ENCODE measurements at regions not wholly inside any gene's neighbourhood (a gene's known extent, or its start where the extent isn't known, plus 50 kb on each side); places are given as distances from the start of the nearest gene placed in this dataset.
A peak's percentile ranks its signal among the peaks of the same experiment; 100 is the strongest.

DNA sequence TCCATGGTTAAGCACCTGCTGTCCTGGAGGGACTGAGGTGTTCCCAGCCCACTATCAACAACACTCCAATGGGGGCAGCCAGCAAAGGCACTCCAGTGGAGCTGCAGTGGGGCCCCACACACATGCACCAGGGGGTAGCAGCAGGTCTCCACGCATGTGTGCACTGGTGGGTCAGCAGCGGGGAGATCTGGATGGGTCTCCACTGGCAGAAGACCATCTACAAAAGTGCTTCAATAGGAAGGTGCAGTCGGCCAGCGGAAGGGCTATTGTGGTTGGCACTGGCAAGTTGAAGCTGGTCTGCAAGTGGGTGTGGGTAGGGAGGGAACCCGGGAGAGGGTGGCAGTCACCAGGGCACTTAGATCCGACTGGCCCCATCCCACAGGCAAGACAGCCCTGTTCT lies 1355.4 kb downstream of the NSUN3 start:
- H3K18ac ChIP-seq (ENCODE audit: low read depth in 1 of 2, low read length in 2 of 2): no peak overlapping the region
- no peak overlapping the region for H3K4me3 ChIP-seq (ENCODE audit: insufficient read depth in 1 of 2, low read depth in 1 of 2, low read length in 2 of 2)
- H3K27ac ChIP-seq (ENCODE audit: low read length, poor library complexity, severe bottlenecking): no peak overlapping the region
- H4K8ac ChIP-seq (ENCODE audit: low read length): no peak overlapping the region
- no peak overlapping the region for H2BK12ac ChIP-seq (ENCODE audit: low read length in 2 of 2)
- H2BK5ac ChIP-seq (ENCODE audit: low read depth, low read length, poor library complexity, severe bottlenecking): no peak overlapping the region
- H2AFZ ChIP-seq (ENCODE audit: low read depth, low read length): no peak overlapping the region
- H4K91ac ChIP-seq (ENCODE audit: low read length): no peak overlapping the region
- H2BK120ac ChIP-seq (ENCODE audit: low read depth, low read length): no peak overlapping the region
- H3K9me3 ChIP-seq (ENCODE audit: control insufficient read depth, low read length): peaks cover 2% of the 10 kb centered on the region
- H3K4me2 ChIP-seq (ENCODE audit: low read length, poor library complexity, severe bottlenecking): no peak overlapping the region
- H3K79me1 ChIP-seq (replicated peaks; ENCODE audit: low read length, poor library complexity, severe bottlenecking): no peaks in the 10 kb centered on the region
- H3K23ac ChIP-seq (ENCODE audit: low read length in 2 of 2): no peak overlapping the region
- no peak overlapping the region for H2BK15ac ChIP-seq (ENCODE audit: low read depth, poor library complexity, severe bottlenecking)
- H3K27me3 ChIP-seq (ENCODE audit: control insufficient read depth in 1 of 2, insufficient read depth in 1 of 2, low read length in 2 of 2): no peaks in the 10 kb centered on the region
- H3K9ac ChIP-seq (ENCODE audit: low read length): no peak overlapping the region
- no peak overlapping the region for H3K4ac ChIP-seq (ENCODE audit: low read depth in 1 of 2, low read length in 2 of 2)
- peak overlapping the region in 1 of 2 experiments; percentile 86 for H3K14ac ChIP-seq (ENCODE audit: low read length in 2 of 2)
- no peaks in the 10 kb centered on the region for H3K4me1 ChIP-seq (ENCODE audit: control insufficient read depth, insufficient read depth, low read depth, low read length)
- no peak for DNase-seq
- WGBS: 87% methylated on average over 6 of the region's 6 CpGs
- H2AK5ac ChIP-seq (ENCODE audit: low read length, severe bottlenecking): no peak overlapping the region
- no peaks in the 10 kb centered on the region for H3K36me3 ChIP-seq (ENCODE audit: control insufficient read depth in 1 of 2, insufficient read depth in 2 of 2, low read depth in 1 of 2, low read length in 2 of 2)

DNA sequence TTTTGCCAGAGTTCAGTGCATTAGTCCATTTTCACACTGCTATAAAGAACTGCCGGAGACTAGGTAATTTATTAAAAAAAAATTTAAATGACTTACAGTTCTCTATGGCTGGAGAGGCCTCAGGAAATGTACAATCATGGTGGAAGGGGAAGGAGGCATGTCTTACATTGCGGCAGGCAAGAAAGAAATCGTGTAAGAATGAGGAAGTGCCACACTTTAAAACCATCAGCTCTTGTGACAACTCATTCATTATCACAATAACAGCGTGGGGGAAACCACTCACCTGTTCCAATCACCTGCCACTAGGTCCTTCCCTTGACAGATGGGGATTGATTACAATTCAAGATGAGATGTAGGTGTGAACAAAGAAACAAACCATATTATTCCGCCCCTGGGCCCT lies 1361.4 kb downstream of the NSUN3 start:
- H3K23ac ChIP-seq (ENCODE audit: low read length in 2 of 2): no peak overlapping the region
- no peak overlapping the region for H2AFZ ChIP-seq (ENCODE audit: low read depth, low read length)
- no peak overlapping the region for H4K91ac ChIP-seq (ENCODE audit: low read length)
- H2BK15ac ChIP-seq (ENCODE audit: low read depth, poor library complexity, severe bottlenecking): no peak overlapping the region
- no peak overlapping the region for H2BK5ac ChIP-seq (ENCODE audit: low read depth, low read length, poor library complexity, severe bottlenecking)
- no peak overlapping the region for H3K4me3 ChIP-seq (ENCODE audit: insufficient read depth in 1 of 2, low read depth in 1 of 2, low read length in 2 of 2)
- no peak overlapping the region for H4K8ac ChIP-seq (ENCODE audit: low read length)
- H2BK12ac ChIP-seq (ENCODE audit: low read length in 2 of 2): no peak overlapping the region
- H3K36me3 ChIP-seq (ENCODE audit: control insufficient read depth in 1 of 2, insufficient read depth in 2 of 2, low read depth in 1 of 2, low read length in 2 of 2): no peaks in the 10 kb centered on the region
- H2BK120ac ChIP-seq (ENCODE audit: low read depth, low read length): no peak overlapping the region
- H3K14ac ChIP-seq (ENCODE audit: low read length in 2 of 2): no peak overlapping the region
- H3K4ac ChIP-seq (ENCODE audit: low read depth in 1 of 2, low read length in 2 of 2): no peak overlapping the region
- no peak for DNase-seq
- H2AK5ac ChIP-seq (ENCODE audit: low read length, severe bottlenecking): no peak overlapping the region
- H3K4me1 ChIP-seq (ENCODE audit: control insufficient read depth, insufficient read depth, low read depth, low read length): no peaks in the 10 kb centered on the region
- H3K27ac ChIP-seq (ENCODE audit: low read length, poor library complexity, severe bottlenecking): no peak overlapping the region
- no peak overlapping the region for H3K9ac ChIP-seq (ENCODE audit: low read length)
- no peak overlapping the region for H3K4me2 ChIP-seq (ENCODE audit: low read length, poor library complexity, severe bottlenecking)
- H3K27me3 ChIP-seq (ENCODE audit: control insufficient read depth in 1 of 2, insufficient read depth in 1 of 2, low read length in 2 of 2): no peaks in the 10 kb centered on the region
- WGBS: 97% methylated on average over 3 of the region's 5 CpGs
- no peaks in the 10 kb centered on the region for H3K79me1 ChIP-seq (replicated peaks; ENCODE audit: low read length, poor library complexity, severe bottlenecking)
- H3K18ac ChIP-seq (ENCODE audit: low read depth in 1 of 2, low read length in 2 of 2): no peak overlapping the region
- no peaks in the 10 kb centered on the region for H3K9me3 ChIP-seq (ENCODE audit: control insufficient read depth, low read length)

DNA sequence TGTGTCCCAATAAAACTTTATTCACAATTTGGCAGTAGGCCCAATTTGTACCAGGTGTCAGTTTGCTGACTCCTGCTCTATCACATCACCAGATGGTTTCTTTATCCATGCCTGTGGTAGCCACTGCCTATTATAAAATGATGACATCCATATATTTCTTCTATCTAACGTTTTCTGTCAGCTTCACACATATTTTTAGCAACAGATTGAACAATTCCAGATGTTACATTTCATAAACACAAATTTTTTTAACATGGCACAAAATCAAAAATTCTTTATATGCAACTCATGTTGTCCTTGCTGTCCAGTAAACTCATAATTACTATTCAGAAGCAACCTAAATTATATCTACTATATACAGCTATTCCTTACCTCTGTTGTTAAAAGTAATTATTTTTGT lies 1371.6 kb downstream of the NSUN3 start:
- H3K9ac ChIP-seq (ENCODE audit: low read length): no peak overlapping the region
- 1% methylated on average over 1 of the region's 1 CpG for WGBS
- no peak overlapping the region for H3K18ac ChIP-seq (ENCODE audit: low read depth in 1 of 2, low read length in 2 of 2)
- no peaks in the 10 kb centered on the region for H3K9me3 ChIP-seq (ENCODE audit: control insufficient read depth, low read length)
- no peaks in the 10 kb centered on the region for H3K36me3 ChIP-seq (ENCODE audit: control insufficient read depth in 1 of 2, insufficient read depth in 2 of 2, low read depth in 1 of 2, low read length in 2 of 2)
- no peak overlapping the region for H4K8ac ChIP-seq (ENCODE audit: low read length)
- H2AFZ ChIP-seq (ENCODE audit: low read depth, low read length): no peak overlapping the region
- no peak overlapping the region for H4K91ac ChIP-seq (ENCODE audit: low read length)
- H3K4me3 ChIP-seq (ENCODE audit: insufficient read depth in 1 of 2, low read depth in 1 of 2, low read length in 2 of 2): no peak overlapping the region
- H3K4ac ChIP-seq (ENCODE audit: low read depth in 1 of 2, low read length in 2 of 2): no peak overlapping the region
- H2BK12ac ChIP-seq (ENCODE audit: low read length in 2 of 2): no peak overlapping the region
- no peak for DNase-seq
- no peak overlapping the region for H2BK5ac ChIP-seq (ENCODE audit: low read depth, low read length, poor library complexity, severe bottlenecking)
- H3K14ac ChIP-seq (ENCODE audit: low read length in 2 of 2): no peak overlapping the region
- H3K79me1 ChIP-seq (replicated peaks; ENCODE audit: low read length, poor library complexity, severe bottlenecking): no peaks in the 10 kb centered on the region
- no peak overlapping the region for H3K23ac ChIP-seq (ENCODE audit: low read length in 2 of 2)
- no peak overlapping the region for H3K27ac ChIP-seq (ENCODE audit: low read length, poor library complexity, severe bottlenecking)
- H3K27me3 ChIP-seq (ENCODE audit: control insufficient read depth in 1 of 2, insufficient read depth in 1 of 2, low read length in 2 of 2): no peaks in the 10 kb centered on the region
- no peak overlapping the region for H2BK15ac ChIP-seq (ENCODE audit: low read depth, poor library complexity, severe bottlenecking)
- no peak overlapping the region for H2AK5ac ChIP-seq (ENCODE audit: low read length, severe bottlenecking)
- no peak overlapping the region for H2BK120ac ChIP-seq (ENCODE audit: low read depth, low read length)
- no peak overlapping the region for H3K4me2 ChIP-seq (ENCODE audit: low read length, poor library complexity, severe bottlenecking)
- no peaks in the 10 kb centered on the region for H3K4me1 ChIP-seq (ENCODE audit: control insufficient read depth, insufficient read depth, low read depth, low read length)

DNA sequence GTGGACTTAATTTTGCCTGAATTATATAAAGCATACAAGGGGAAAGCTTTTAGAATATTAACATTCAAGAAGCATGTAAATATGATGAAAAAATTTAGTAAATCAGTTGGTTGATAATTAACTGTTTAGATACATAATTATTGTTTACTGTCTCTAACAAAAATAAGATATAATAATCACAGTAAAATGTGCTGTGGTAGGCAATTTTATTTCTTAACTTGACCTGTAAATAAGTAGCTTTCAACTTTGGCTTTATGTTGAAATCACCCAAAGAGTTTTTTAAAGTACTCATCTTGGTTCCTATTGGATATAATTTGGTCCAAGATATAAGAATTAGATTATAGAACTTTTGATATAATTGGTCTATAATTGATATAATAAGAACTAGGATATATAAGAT lies 1374.5 kb downstream of the NSUN3 start:
- Histone ChIP-seq H2BK15ac (ENCODE audit: low read depth, poor library complexity, severe bottlenecking) (no peak overlapping the region), H3K27me3 (ENCODE audit: control insufficient read depth in 1 of 2, insufficient read depth in 1 of 2, low read length in 2 of 2) (no peaks in the 10 kb centered on the region), H3K14ac (ENCODE audit: low read length in 2 of 2) (no peak overlapping the region), H2AK5ac (ENCODE audit: low read length, severe bottlenecking) (no peak overlapping the region), H2BK120ac (ENCODE audit: low read depth, low read length) (no peak overlapping the region), H3K4me3 (ENCODE audit: insufficient read depth in 1 of 2, low read depth in 1 of 2, low read length in 2 of 2) (no peak overlapping the region), H2BK5ac (ENCODE audit: low read depth, low read length, poor library complexity, severe bottlenecking) (no peak overlapping the region), H2BK12ac (ENCODE audit: low read length in 2 of 2) (no peak overlapping the region), H3K36me3 (ENCODE audit: control insufficient read depth in 1 of 2, insufficient read depth in 2 of 2, low read depth in 1 of 2, low read length in 2 of 2) (no peaks in the 10 kb centered on the region), H3K9me3 (ENCODE audit: control insufficient read depth, low read length) (no peaks in the 10 kb centered on the region), H3K4ac (ENCODE audit: low read depth in 1 of 2, low read length in 2 of 2) (no peak overlapping the region), H3K23ac (ENCODE audit: low read length in 2 of 2) (no peak overlapping the region), H3K18ac (ENCODE audit: low read depth in 1 of 2, low read length in 2 of 2) (no peak overlapping the region), H2AFZ (ENCODE audit: low read depth, low read length) (no peak overlapping the region), H3K79me1 (replicated peaks; ENCODE audit: low read length, poor library complexity, severe bottlenecking) (no peaks in the 10 kb centered on the region), H3K9ac (ENCODE audit: low read length) (no peak overlapping the region), H3K27ac (ENCODE audit: low read length, poor library complexity, severe bottlenecking) (no peak overlapping the region), H4K91ac (ENCODE audit: low read length) (no peak overlapping the region), H3K4me2 (ENCODE audit: low read length, poor library complexity, severe bottlenecking) (no peak overlapping the region), H4K8ac (ENCODE audit: low read length) (no peak overlapping the region), H3K4me1 (ENCODE audit: control insufficient read depth, insufficient read depth, low read depth, low read length) (no peaks in the 10 kb centered on the region)
- no peak for DNase-seq
